K562 (cell line): ENCODE measurements at regions not wholly inside any gene's neighbourhood (a gene's known extent, or its start where the extent isn't known, plus 50 kb on each side); places are given as distances from the start of the nearest gene placed in this dataset.

Experiments
- ATAC-seq: fragments of 200-7000 bp; cut with Tn5 transposase; 3 replicates; pipeline ENCODE4 v1.9.1; 2020; ENCODE audit warnings: moderate library complexity
- BruUV-seq: library from RNA; stranded (reverse); fragments of 400-500 nt; replicated peaks from 2 replicates; lab custom pipeline; 2021; lab: Mats Ljungman, UMichigan
- CTCF ChIA-PET: fragments of 300-600 bp; formaldehyde crosslinking; extraction: SDS; loops from one replicate; lab custom pipeline; 2021; ENCODE audit warnings: low intra/inter-chr PET ratio; lab: Yijun Ruan, JAX
- POLR2A ChIA-PET: fragments of 300-600, 350-650 bp; sonication (Branson Sonifier 250); formaldehyde crosslinking; extraction: SDS; loops from one replicate; lab custom pipeline; 2021; ENCODE audit warnings: antibody characterized with exemption, inconsistent platforms; lab: Yijun Ruan, JAX
- DNase-seq, 4 experiments: peaks; one replicate each; pipeline versions ENCODE4 v3.0.0 to v3.0.0-alpha.2; 2011 to 2018; ENCODE audit warnings: low spot score in 3 of 4, mixed read lengths in 3 of 4; ENCODE audit errors: extremely low read depth in 1 of 4
- FAIRE-seq: peaks from 2 replicates; lab custom pipeline; 2011; peaks lifted over from hg19 to GRCh38; lab: Jason Lieb, UNC
- H2AFZ ChIP-seq: 2 replicates; pipeline ENCODE4 v1.6.0; 2011; ENCODE audit warnings: low read depth, low read length, control low read depth, inconsistent platforms
- H3K27ac ChIP-seq: fragments of 200-600 bp; 3 replicates; pipeline ENCODE4 v1.8.0; 2011; ENCODE audit warnings: low read depth, mild to moderate bottlenecking, control low read depth, inconsistent platforms, low read length, moderate library complexity, mixed read lengths; ENCODE audit errors: extremely low read depth
- H3K27me3 ChIP-seq, 2 experiments: fragments of 300-600 bp in 1 of 2; 2 replicates in 1 of 2; 3 replicates in 1 of 2; pipeline versions ENCODE4 v1.6.0 to v1.8.0; 2011; ENCODE audit warnings: inconsistent platforms in 2 of 2, low read length in 2 of 2, mild to moderate bottlenecking in 1 of 2, mixed read lengths in 1 of 2, moderate library complexity in 1 of 2; ENCODE audit not compliant: control insufficient read depth in 2 of 2, insufficient read depth in 2 of 2
- H3K36me3 ChIP-seq: fragments of 300-600 bp; 3 replicates; pipeline ENCODE4 v1.8.0; 2011; ENCODE audit warnings: mild to moderate bottlenecking, low read length, inconsistent platforms; ENCODE audit not compliant: control insufficient read depth, insufficient read depth
- H3K4me1 ChIP-seq, 2 experiments: fragments of 200-600 bp in 1 of 2; replicated peaks in 1 of 2; 2 replicates in 1 of 2; 3 replicates in 1 of 2; pipeline versions ENCODE4 v1.5.1 to v1.8.0; 2011; ENCODE audit warnings: inconsistent platforms in 2 of 2, low read length in 2 of 2, mild to moderate bottlenecking in 1 of 2, mixed read lengths in 1 of 2, moderate library complexity in 1 of 2; ENCODE audit not compliant: control insufficient read depth in 2 of 2, insufficient read depth in 2 of 2
- H3K4me2 ChIP-seq: 2 replicates; pipeline ENCODE4 v1.6.1; 2011; ENCODE audit warnings: low read length, control low read depth, inconsistent platforms, mixed read lengths; ENCODE audit not compliant: insufficient read depth
- H3K4me3 ChIP-seq: fragments of 200-600 bp; sonication (generic), shearing (Covaris generic); 2 replicates; pipeline ENCODE4 v1.5.1; 2016; ENCODE audit warnings: control low read depth, inconsistent platforms
- H3K79me2 ChIP-seq: fragments of 200-600 bp; 3 replicates; pipeline ENCODE4 v1.8.0; 2011; ENCODE audit warnings: low read length, inconsistent platforms; ENCODE audit not compliant: control insufficient read depth, insufficient read depth
- H3K9ac ChIP-seq, 2 experiments: 2 replicates each; pipeline versions ENCODE4 v1.6.0 to v1.6.1; 2011; ENCODE audit warnings: low read depth in 2 of 2, low read length in 2 of 2, control low read depth in 1 of 2, inconsistent platforms in 1 of 2, mild to moderate bottlenecking in 1 of 2, mixed read lengths in 1 of 2; ENCODE audit not compliant: insufficient read depth in 1 of 2
- H3K9me1 ChIP-seq: one replicate; pipeline ENCODE4 v1.6.0; 2011; ENCODE audit warnings: inconsistent platforms, mild to moderate bottlenecking, low read length, moderate library complexity; ENCODE audit not compliant: control insufficient read depth, insufficient read depth
- H3K9me3 ChIP-seq: replicated peaks from 2 replicates; pipeline ENCODE4 v1.5.1; 2011; ENCODE audit warnings: low read depth, low read length, inconsistent platforms; ENCODE audit not compliant: control insufficient read depth, insufficient read depth
- H4K20me1 ChIP-seq: replicated peaks from 2 replicates; pipeline ENCODE4 v1.6.1; 2011; ENCODE audit warnings: low read length, inconsistent platforms, mixed read lengths; ENCODE audit not compliant: control insufficient read depth, insufficient read depth
- ATF7 ChIP-seq: fragments of 450-650 bp; IDR thresholded peaks from 2 replicates; pipeline ENCODE4 v1.7.1; 2014; ENCODE audit warnings: mild to moderate bottlenecking, moderate library complexity
- E4F1 ChIP-seq: fragments of 250-450 bp; sonication (Bioruptor Pico); IDR thresholded peaks from 2 replicates; pipeline ENCODE4 v1.5.0; 2021; ENCODE audit warnings: mild to moderate bottlenecking, borderline replicate concordance
- FUS ChIP-seq: fragments of 200-400 bp; formaldehyde crosslinking; optimal IDR thresholded peaks from 2 replicates; pipeline ENCODE3; 2017; ENCODE audit warnings: low read depth, low read length
- HDAC3 ChIP-seq: fragments of 450-650 bp; IDR thresholded peaks from 2 replicates; pipeline ENCODE4 v1.6.1; 2018; ENCODE audit warnings: borderline replicate concordance, mild to moderate bottlenecking, moderate library complexity; ENCODE audit not compliant: partially characterized antibody
- HMG20A ChIP-seq: fragments of 450-650 bp; formaldehyde crosslinking; conservative IDR thresholded peaks from 2 replicates; pipeline ENCODE4 v1.4.0; 2020; ENCODE audit warnings: mild to moderate bottlenecking, mixed read lengths
- KAT7 ChIP-seq: sonication (generic); formaldehyde crosslinking; IDR thresholded peaks from 2 replicates; pipeline ENCODE4 v1.8.0; 2022; ENCODE audit warnings: missing genetic modification reagents, mild to moderate bottlenecking, borderline replicate concordance
- KAT8 ChIP-seq: fragments of 450-650 bp; IDR thresholded peaks from 2 replicates; pipeline ENCODE4 v1.6.1; 2016; ENCODE audit warnings: low read depth, mild to moderate bottlenecking
- MECOM ChIP-seq: fragments of 250-450 bp; sonication (Bioruptor Pico); IDR thresholded peaks from 2 replicates; pipeline ENCODE4 v1.8.0; 2022; ENCODE audit warnings: inconsistent platforms
- MEF2D ChIP-seq: conservative IDR thresholded peaks from 2 replicates; pipeline ENCODE4 v1.6.1; 2016; ENCODE audit warnings: low read depth, missing genetic modification characterization, missing compliant biosample characterization
- TEAD4 ChIP-seq, 2 experiments: sonication (generic) in 1 of 2; formaldehyde crosslinking in 1 of 2; IDR thresholded peaks; 2 replicates each; pipeline versions ENCODE4 v1.6.1 to v1.8.0; 2012 to 2022; ENCODE audit warnings: borderline replicate concordance in 1 of 2, inconsistent platforms in 1 of 2, low read length in 1 of 2, mild to moderate bottlenecking in 1 of 2, missing genetic modification reagents in 1 of 2
- TFAM ChIP-seq: fragments of 250-450 bp; sonication (Bioruptor Pico); conservative IDR thresholded peaks from 2 replicates; pipeline ENCODE4 v1.5.0; 2021; ENCODE audit warnings: mild to moderate bottlenecking, moderate library complexity
- TGIF2 ChIP-seq: sonication (generic); formaldehyde crosslinking; IDR thresholded peaks from 2 replicates; pipeline ENCODE4 v1.8.1; 2022; ENCODE audit warnings: mild to moderate bottlenecking, missing genetic modification reagents, moderate library complexity
- THRA ChIP-seq: fragments of 450-650 bp; IDR thresholded peaks from 2 replicates; pipeline ENCODE4 v1.6.1; 2017; ENCODE audit warnings: mild to moderate bottlenecking, moderate library complexity
- TRIM24 ChIP-seq, 2 experiments: fragments of 450-650 bp; IDR thresholded peaks; 2 replicates each; pipeline ENCODE4 v1.6.1; 2016
- ZFP91 ChIP-seq: sonication (generic); formaldehyde crosslinking; IDR thresholded peaks from 2 replicates; pipeline ENCODE4 v1.8.0; 2022; ENCODE audit warnings: mild to moderate bottlenecking, missing genetic modification reagents
- ZNF347 ChIP-seq: fragments of 450-650 bp; formaldehyde crosslinking; IDR thresholded peaks from 2 replicates; pipeline ENCODE4 v1.4.0; 2020; ENCODE audit warnings: low read depth, mild to moderate bottlenecking, moderate library complexity
- ZNF76 ChIP-seq: fragments of 250-450 bp; sonication (Bioruptor Pico); IDR thresholded peaks from 2 replicates; pipeline ENCODE4 v1.4.0; 2020; ENCODE audit warnings: mild to moderate bottlenecking, moderate library complexity, borderline replicate concordance
- WGBS: fragments of 100-300 bp; shearing (Covaris generic); methylation state at CpG from one replicate; pipeline ENCODE4 v1.1.6; 2016; ENCODE audit warnings: low coverage, mixed read lengths; ENCODE audit not compliant: insufficient coverage; ENCODE audit errors: missing lambda C conversion rate; 5-methylcytosine and 5-hydroxymethylcytosine counted together
- in situ Hi-C: fragments of 300-500 bp; cut with MboI; formaldehyde crosslinking; loops from 4 replicates; pipeline ENCODE4 v1.15.0; 2018; ENCODE audit warnings: inconsistent platforms, mixed read lengths
- intact Hi-C: fragments of 100-400 bp; cut with micrococcal nuclease; formaldehyde crosslinking; loops from 2 replicates; pipeline ENCODE4 v1.14.2; 2022

- CTCF ChIA-PET: no interaction called here
- no peak overlapping the region for H3K9ac ChIP-seq
- BruUV-seq: no TSS peak
- peaks cover 0 to 9% of the 10 kb centered on the region in 2 experiments; a peak in 1 of 5 replicates for H3K27me3 ChIP-seq
- DNase-seq (no peak), FAIRE-seq (no peak), ATAC-seq (no peak)
- no peak for TF ChIP-seq ZFP91 (CRISPR knock-in tag)
- no peak for TF ChIP-seq ZNF347 (CRISPR knock-in tag)
- TF ChIP-seq HMG20A: no peak
- TF ChIP-seq MEF2D (tag): no peak
- no peak for TF ChIP-seq HDAC3
- TF ChIP-seq THRA: no peak
- TF ChIP-seq FUS: no peak
- TF ChIP-seq TRIM24 (IDR thresholded peaks at IDR 0.05): no peak
- no peak for TF ChIP-seq E4F1 (CRISPR knock-in tag)
- no peak for TF ChIP-seq ATF7
- TF ChIP-seq MECOM (CRISPR knock-in tag): no peak
- TF ChIP-seq KAT7 (CRISPR knock-in tag): no peak
- no peak for TF ChIP-seq TFAM
- no peak for TF ChIP-seq KAT8
- no peak for TF ChIP-seq TGIF2 (CRISPR knock-in tag)
- no peak for TF ChIP-seq ZNF76 (CRISPR knock-in tag)
- no peak for TF ChIP-seq TEAD4 (IDR thresholded peaks at IDR 0.05; ENCODE audit: low read length)
- no peak for TF ChIP-seq TEAD4 (CRISPR knock-in tag; IDR thresholded peaks at IDR 0.05; ENCODE audit: borderline replicate concordance)
- no peaks in the 10 kb centered on the region for H4K20me1 ChIP-seq
- POLR2A ChIA-PET: no interaction called here
- 0% methylated on average over 4 of the region's 4 CpGs for WGBS
- H3K27ac ChIP-seq: no peak overlapping the region
- H3K4me2 ChIP-seq: no peak overlapping the region
- no peaks in the 10 kb centered on the region for H3K9me3 ChIP-seq
- in situ Hi-C loops (no loop called here), intact Hi-C loops (no loop called here)
- H2AFZ ChIP-seq: no peak overlapping the region
- H3K4me3 ChIP-seq: no peak overlapping the region
- no peaks in the 10 kb centered on the region for H3K4me1 ChIP-seq
- H3K79me2 ChIP-seq: no peaks in the 10 kb centered on the region
- H3K36me3 ChIP-seq: no peaks in the 10 kb centered on the region
- H3K9me1 ChIP-seq: no peaks in the 10 kb centered on the region
These were observed 172.8 kb upstream of the UBE3A start for GRCh38 chr15:25611603-25612002.
